SK-N-SH (cell line): ENCODE measurements at regions not wholly inside any gene's neighbourhood (a gene's known extent, or its start where the extent isn't known, plus 50 kb on each side); places are given as distances from the start of the nearest gene placed in this dataset.

Experiments used
- CTCF ChIA-PET: fragments of 300-600, 350-600 bp; formaldehyde crosslinking; extraction: SDS; loops from one replicate; lab custom pipeline; 2021; lab: Yijun Ruan, JAX
- POLR2A ChIA-PET: fragments of 350-600 bp; sonication (Branson Sonifier 250); formaldehyde crosslinking; extraction: SDS; loops from one replicate; lab custom pipeline; 2020; ENCODE audit warnings: antibody characterized with exemption, inconsistent platforms; lab: Yijun Ruan, JAX
- DNase-seq: peaks from one replicate; pipeline ENCODE4 v3.0.0; 2012
- H2AFZ ChIP-seq: fragments of 200-600 bp; sonication (generic); 2 replicates; pipeline ENCODE4 v1.8.1; 2016; ENCODE audit warnings: antibody characterized with exemption, mild to moderate bottlenecking, low read depth
- H3F3A ChIP-seq: fragments of 200-600 bp; sonication (generic); replicated peaks from 2 replicates; pipeline ENCODE3; 2016; ENCODE audit warnings: antibody characterized with exemption, mild to moderate bottlenecking; ENCODE audit not compliant: insufficient read depth
- H3K27ac ChIP-seq, 2 experiments: fragments of 200-500 bp in 1 of 2; fragments of 200-600 bp in 1 of 2; sonication (Bioruptor generic) in 1 of 2; sonication (generic), shearing (Covaris generic) in 1 of 2; 2 replicates each; pipeline versions ENCODE4 v1.5.1 to v1.6.1; 2014 to 2016; ENCODE audit warnings: low read depth in 2 of 2, inconsistent platforms in 1 of 2, low read length in 1 of 2, mild to moderate bottlenecking in 1 of 2, mixed read lengths in 1 of 2
- H3K27me3 ChIP-seq: fragments of 200-600 bp; sonication (generic), shearing (Covaris generic); 2 replicates; pipeline ENCODE4 v1.6.1; 2016; ENCODE audit warnings: mixed run types; ENCODE audit not compliant: insufficient read depth
- H3K36me3 ChIP-seq, 2 experiments: fragments of 200-500 bp in 1 of 2; fragments of 200-600 bp in 1 of 2; sonication (Bioruptor generic) in 1 of 2; sonication (generic) in 1 of 2; replicated peaks in 1 of 2; 2 replicates each; pipeline versions ENCODE3 to v1.5.1; 2014 to 2016; ENCODE audit warnings: low read length in 1 of 2, mild to moderate bottlenecking in 1 of 2; ENCODE audit not compliant: insufficient read depth in 2 of 2, control insufficient read depth in 1 of 2
- H3K4me1 ChIP-seq, 2 experiments: fragments of 200-500 bp in 1 of 2; fragments of 200-600 bp in 1 of 2; sonication (Bioruptor generic) in 1 of 2; sonication (generic), shearing (Covaris generic) in 1 of 2; 2 replicates each; pipeline versions ENCODE4 v1.5.1 to v1.6.1; 2014 to 2016; ENCODE audit warnings: low read depth in 1 of 2, low read length in 1 of 2, mixed run types in 1 of 2; ENCODE audit not compliant: insufficient read depth in 2 of 2, control insufficient read depth in 1 of 2
- H3K4me2 ChIP-seq: fragments of 200-600 bp; sonication (generic), shearing (Covaris generic); 2 replicates; pipeline ENCODE4 v1.6.1; 2017; ENCODE audit warnings: mixed run types
- H3K4me3 ChIP-seq, 2 experiments: fragments of 200-500 bp in 1 of 2; fragments of 200-600 bp in 1 of 2; sonication (Bioruptor generic) in 1 of 2; sonication (generic), shearing (Covaris generic) in 1 of 2; 2 replicates each; pipeline versions ENCODE4 v1.5.1 to v1.8.1; 2014 to 2016; ENCODE audit warnings: low read depth in 2 of 2, inconsistent platforms in 1 of 2, low read length in 1 of 2, mild to moderate bottlenecking in 1 of 2, mixed read lengths in 1 of 2, moderate library complexity in 1 of 2
- H3K79me2 ChIP-seq: fragments of 200-600 bp; sonication (generic); 2 replicates; pipeline ENCODE4 v1.8.1; 2017; ENCODE audit warnings: mild to moderate bottlenecking; ENCODE audit not compliant: insufficient read depth
- H3K9ac ChIP-seq: fragments of 200-600 bp; sonication (generic); 2 replicates; pipeline ENCODE4 v1.6.1; 2017; ENCODE audit warnings: mixed run types
- H3K9me2 ChIP-seq: fragments of 200-600 bp; sonication (generic); 2 replicates; pipeline ENCODE4 v1.6.1; 2017; ENCODE audit warnings: mixed run types
- H3K9me3 ChIP-seq: fragments of 200-600 bp; sonication (generic); 2 replicates; pipeline ENCODE4 v1.6.1; 2017; ENCODE audit warnings: mixed run types, mild to moderate bottlenecking, moderate library complexity
- H4K20me1 ChIP-seq: fragments of 200-600 bp; sonication (generic); 2 replicates; pipeline ENCODE4 v1.6.1; 2017; ENCODE audit warnings: mild to moderate bottlenecking, mixed run types; ENCODE audit not compliant: insufficient read depth
- CHD2 ChIP-seq: fragments of 150-350 bp; IDR thresholded peaks from 2 replicates; pipeline ENCODE4 v1.6.1; 2018; ENCODE audit warnings: low read length; ENCODE audit not compliant: partially characterized antibody
- CTCF ChIP-seq: fragments of 200-600 bp; sonication (generic); IDR thresholded peaks from 2 replicates; pipeline ENCODE4 v1.6.1; 2017; ENCODE audit warnings: antibody characterized with exemption, mild to moderate bottlenecking, moderate library complexity
- EP300 ChIP-seq, 2 experiments: IDR thresholded peaks; 2 replicates each; pipeline versions ENCODE4 v1.4.0 to v1.6.1; 2012; ENCODE audit warnings: borderline replicate concordance in 1 of 2, low read depth in 1 of 2, low read length in 1 of 2
- FOXM1 ChIP-seq: IDR thresholded peaks from 2 replicates; pipeline ENCODE4 v1.4.0; 2012; ENCODE audit warnings: low read depth, mild to moderate bottlenecking
- GABPA ChIP-seq: IDR thresholded peaks from 2 replicates; pipeline ENCODE4 v1.4.0; 2012; ENCODE audit warnings: low read depth, mild to moderate bottlenecking
- GATA2 ChIP-seq: sonication (generic); formaldehyde crosslinking; IDR thresholded peaks from 2 replicates; pipeline ENCODE4 v1.5.0; 2020; ENCODE audit warnings: mild to moderate bottlenecking, missing genetic modification reagents
- JUND ChIP-seq: IDR thresholded peaks from 2 replicates; pipeline ENCODE4 v1.4.0; 2012
- MEF2A ChIP-seq: IDR thresholded peaks from 2 replicates; pipeline ENCODE4 v1.4.0; 2012; ENCODE audit warnings: low read depth, borderline replicate concordance
- MXI1 ChIP-seq: IDR thresholded peaks from 2 replicates; pipeline ENCODE4 v1.6.1; 2012; ENCODE audit warnings: mild to moderate bottlenecking, low read depth, low read length, improper control_type of control experiment
- POLR2AphosphoS5 ChIP-seq: IDR thresholded peaks from 2 replicates; pipeline ENCODE4 v1.6.1; 2012; ENCODE audit warnings: low read depth, low read length
- RAD21 ChIP-seq: IDR thresholded peaks from 2 replicates; pipeline ENCODE4 v1.6.1; 2012; ENCODE audit warnings: mild to moderate bottlenecking, low read length
- RCOR1 ChIP-seq: fragments of 150-350 bp; IDR thresholded peaks from 2 replicates; pipeline ENCODE4 v1.6.1; 2017; ENCODE audit warnings: antibody characterized with exemption, low read length
- RFX5 ChIP-seq: IDR thresholded peaks from 2 replicates; pipeline ENCODE4 v1.6.1; 2012; ENCODE audit warnings: mild to moderate bottlenecking, improper control_type of control experiment, low read length
- RXRA ChIP-seq: IDR thresholded peaks from 2 replicates; pipeline ENCODE4 v1.4.0; 2012; ENCODE audit warnings: low read depth, mild to moderate bottlenecking, borderline replicate concordance
- SIN3A ChIP-seq: IDR thresholded peaks from 2 replicates; pipeline ENCODE4 v1.6.1; 2012; ENCODE audit warnings: low read depth, mild to moderate bottlenecking, low read length, moderate library complexity, borderline replicate concordance
- SMC3 ChIP-seq: IDR thresholded peaks from 2 replicates; pipeline ENCODE4 v1.6.1; 2012; ENCODE audit warnings: low read depth, low read length, improper control_type of control experiment
- TAF1 ChIP-seq: IDR thresholded peaks from 2 replicates; pipeline ENCODE4 v1.6.1; 2012; ENCODE audit warnings: low read depth, mild to moderate bottlenecking, low read length, moderate library complexity, borderline replicate concordance
- TEAD4 ChIP-seq: IDR thresholded peaks from 2 replicates; pipeline ENCODE4 v1.4.0; 2012; ENCODE audit warnings: mild to moderate bottlenecking, borderline replicate concordance; ENCODE audit not compliant: insufficient read depth
- USF2 ChIP-seq: fragments of 150-350 bp; IDR thresholded peaks from 2 replicates; pipeline ENCODE4 v1.6.1; 2017; ENCODE audit warnings: antibody characterized with exemption, low read length, low read depth, borderline replicate concordance
- YY1 ChIP-seq: IDR thresholded peaks from 2 replicates; pipeline ENCODE4 v1.4.0; 2012; ENCODE audit warnings: low read depth, mild to moderate bottlenecking
- WGBS: methylation state at CpG from one replicate; pipeline ENCODE4 v1.1.6; 2017; ENCODE audit warnings: low lambda C conversion rate; 5-methylcytosine and 5-hydroxymethylcytosine counted together

- H4K20me1 ChIP-seq = no peaks in the 10 kb centered on the region
- no peak overlapping the region for H3K9ac ChIP-seq
- ChIA-PET CTCF (no interaction called here), POLR2A (no interaction called here)
- 51% methylated on average over 2 of the region's 2 CpGs for WGBS
- no peak for DNase-seq
- TF ChIP-seq RFX5 = no peak
- no peak for TF ChIP-seq YY1
- TF ChIP-seq RXRA = no peak
- no peak for TF ChIP-seq CTCF
- no peak for TF ChIP-seq GATA2 (CRISPR knock-in tag)
- TF ChIP-seq SMC3 = no peak
- TF ChIP-seq TAF1 = no peak
- TF ChIP-seq JUND = no peak
- no peak for TF ChIP-seq TEAD4
- no peaks in the 10 kb centered on the region for H3K79me2 ChIP-seq
- H3K27me3 ChIP-seq = no peaks in the 10 kb centered on the region
- H2AFZ ChIP-seq = no peak overlapping the region
- no peaks in the 10 kb centered on the region for H3K4me1 ChIP-seq
- H3K9me2 ChIP-seq = no peaks in the 10 kb centered on the region
- no peak overlapping the region for H3K27ac ChIP-seq
- no peaks in the 10 kb centered on the region for H3K9me3 ChIP-seq
- no peak overlapping the region for H3K4me2 ChIP-seq
- H3K4me3 ChIP-seq = no peak overlapping the region
- H3F3A ChIP-seq = no peaks in the 10 kb centered on the region
- H3K36me3 ChIP-seq = no peaks in the 10 kb centered on the region
These were observed 180.4 kb downstream of the CD8B2 start for GRCh38 chr2:106667478-106668070.

- H3K4me1 ChIP-seq = no peaks in the 10 kb centered on the region
- H3K9me3 ChIP-seq = peaks cover 4% of the 10 kb centered on the region; the same call in 1 of the 2 replicates
- no peaks in the 10 kb centered on the region for H4K20me1 ChIP-seq
- no peaks in the 10 kb centered on the region for H3K27me3 ChIP-seq
- CTCF ChIA-PET = no interaction called here
- H3F3A ChIP-seq = no peaks in the 10 kb centered on the region
- no peak for DNase-seq
- H3K9me2 ChIP-seq = no peaks in the 10 kb centered on the region
- POLR2A ChIA-PET = no interaction called here
- 29% methylated on average over 2 of the region's 2 CpGs for WGBS
- no peak overlapping the region for H3K4me2 ChIP-seq
- no peak overlapping the region for H3K9ac ChIP-seq
- H3K36me3 ChIP-seq = no peaks in the 10 kb centered on the region
- no peak for TF ChIP-seq RFX5
- no peak for TF ChIP-seq SMC3
- TF ChIP-seq SIN3A = no peak
- no peak for TF ChIP-seq RCOR1
- TF ChIP-seq MEF2A = no peak
- TF ChIP-seq RAD21 = no peak
- no peak for TF ChIP-seq RXRA
- TF ChIP-seq EP300 (IDR thresholded peaks at IDR 0.05; ENCODE audit: borderline replicate concordance in 1 of 2, low read depth in 1 of 2, low read length in 1 of 2) = no peak
- no peak for TF ChIP-seq TAF1
- TF ChIP-seq CHD2 = no peak
- TF ChIP-seq MXI1 = no peak
- TF ChIP-seq YY1 = no peak
- TF ChIP-seq GABPA = no peak
- no peak for TF ChIP-seq TEAD4
- no peak for TF ChIP-seq USF2
- no peak for TF ChIP-seq POLR2AphosphoS5
- TF ChIP-seq GATA2 (CRISPR knock-in tag) = no peak
- TF ChIP-seq FOXM1 = no peak
- TF ChIP-seq, all 33 proteins: peak for 0
- Histone ChIP-seq H2AFZ (no peak overlapping the region), H3K27ac (no peak overlapping the region), H3K79me2 (no peaks in the 10 kb centered on the region), H3K4me3 (no peak overlapping the region)
These were observed 198.2 kb downstream of the CD8B2 start for GRCh38 chr2:106685180-106685897.
